Stimulated activated CD8-positive, alpha-beta memory T cell treated with anti-CD3 and anti-CD28 coated beads, Interleukin-4, amount 100 ng/mL, for 24 hours (primary cell): ENCODE measurements at regions not wholly inside any gene's neighbourhood (a gene's known extent, or its start where the extent isn't known, plus 50 kb on each side); places are given as distances from the start of the nearest gene placed in this dataset.
"Not testable (repeated sequence)": the region's sequence is repeated elsewhere in the genome, so short reads cannot be mapped to it uniquely, and the experiment has no call there.

Experiments used
- DNase-seq: peaks from one replicate; pipeline ENCODE4 v3.0.0-alpha.2; 2020; ENCODE audit warnings: low read depth

GRCh38 chr10:131838966-131839742 lies 61.7 kb upstream of the PPP2R2D start:
- no peak for DNase-seq

GRCh38 chr10:131839880-131840787 lies 60.7 kb upstream of the PPP2R2D start:
- DNase-seq = not testable (repeated sequence)

GRCh38 chr10:131840788-131841118 lies 60.1 kb upstream of the PPP2R2D start:
- no peak for DNase-seq

GRCh38 chr10:131841131-131841660 lies 59.6 kb upstream of the PPP2R2D start:
- DNase-seq = no peak

- DNase-seq = no peak
These were observed 59.1 kb upstream of the PPP2R2D start for GRCh38 chr10:131841661-131842139.

- no peak for DNase-seq
These were observed 58.3 kb upstream of the PPP2R2D start for GRCh38 chr10:131842351-131843088.

- DNase-seq = no peak
These were observed 57.7 kb upstream of the PPP2R2D start for GRCh38 chr10:131843089-131843595.

- no peak for DNase-seq
These were observed 56.9 kb upstream of the PPP2R2D start for GRCh38 chr10:131843881-131844284.

GRCh38 chr10:131844529-131845084 lies 56.2 kb upstream of the PPP2R2D start:
- DNase-seq = no peak

GRCh38 chr10:131845505-131846239 lies 55.1 kb upstream of the PPP2R2D start:
- DNase-seq = no peak

GRCh38 chr10:131846240-131847101 lies 54.3 kb upstream of the PPP2R2D start:
- DNase-seq = no peak

GRCh38 chr10:131847241-131847783 lies 53.5 kb upstream of the PPP2R2D start:
- DNase-seq = no peak

- DNase-seq = no peak
These were observed 52.5 kb upstream of the PPP2R2D start for GRCh38 chr10:131848296-131848695.

GRCh38 chr10:131848741-131849590 lies 51.8 kb upstream of the PPP2R2D start:
- no peak for DNase-seq

- no peak for DNase-seq
These were observed 51.0 kb upstream of the PPP2R2D start for GRCh38 chr10:131849591-131850382.

GRCh38 chr10:131850383-131850870 lies 50.4 kb upstream of the PPP2R2D start:
- no peak for DNase-seq
